HG03565 (cell line): ENCODE measurements at regions not wholly inside any gene's neighbourhood (a gene's known extent, or its start where the extent isn't known, plus 50 kb on each side); places are given as distances from the start of the nearest gene placed in this dataset.

ENCODE experiments used
- ATAC-seq: cut with Tn5 transposase; IDR thresholded peaks from one replicate; pipeline ENCODE4 v1.9.1; 2021; ENCODE audit warnings: mild to moderate bottlenecking, moderate library complexity; ENCODE audit not compliant: unreplicated experiment

- ATAC-seq, result no peak
Observed at GRCh38 chr4:123832173-123833026, 435.8 kb downstream of the SPRY1 start.

GRCh38 chr4:123833171-123833643 is 436.6 kb downstream of the SPRY1 start:
- no peak for ATAC-seq

GRCh38 chr4:123835831-123836590 is 439.4 kb downstream of the SPRY1 start:
- no peak for ATAC-seq

GRCh38 chr4:123836851-123837595 is 440.4 kb downstream of the SPRY1 start:
- no peak for ATAC-seq

- ATAC-seq, result no peak
Observed at GRCh38 chr4:123838474-123838873, 441.9 kb downstream of the SPRY1 start.

GRCh38 chr4:123840197-123840596 is 443.6 kb downstream of the SPRY1 start:
- ATAC-seq, result no peak

- ATAC-seq, result no peak
Observed at GRCh38 chr4:123841447-123842121, 445.0 kb downstream of the SPRY1 start.

GRCh38 chr4:123843137-123843536 is 446.5 kb downstream of the SPRY1 start:
- ATAC-seq, result no peak

GRCh38 chr4:123844374-123844773 is 447.8 kb downstream of the SPRY1 start:
- no peak for ATAC-seq

GRCh38 chr4:123846092-123846491 is 449.5 kb downstream of the SPRY1 start:
- no peak for ATAC-seq

GRCh38 chr4:123846561-123846960 is 450.0 kb downstream of the SPRY1 start:
- ATAC-seq, result no peak

- no peak for ATAC-seq
Observed at GRCh38 chr4:123848606-123849005, 452.0 kb downstream of the SPRY1 start.

- no peak for ATAC-seq
Observed at GRCh38 chr4:123849495-123849894, 452.9 kb downstream of the SPRY1 start.

GRCh38 chr4:123851521-123851920 is 454.9 kb downstream of the SPRY1 start:
- no peak for ATAC-seq

- no peak for ATAC-seq
Observed at GRCh38 chr4:123853651-123854050, 457.1 kb downstream of the SPRY1 start.

GRCh38 chr4:123856689-123857545 is 460.3 kb downstream of the SPRY1 start:
- ATAC-seq, result no peak

GRCh38 chr4:123858465-123858864 is 461.9 kb downstream of the SPRY1 start:
- ATAC-seq, result no peak

GRCh38 chr4:123862812-123863211 is 466.2 kb downstream of the SPRY1 start:
- no peak for ATAC-seq

- no peak for ATAC-seq
Observed at GRCh38 chr4:123866796-123867195, 470.2 kb downstream of the SPRY1 start.
